ENCODE measurements at regions not wholly inside any gene's neighbourhood (a gene's known extent, or its start where the extent isn't known, plus 50 kb on each side); places are given as distances from the start of the nearest gene placed in this dataset.

DNA sequence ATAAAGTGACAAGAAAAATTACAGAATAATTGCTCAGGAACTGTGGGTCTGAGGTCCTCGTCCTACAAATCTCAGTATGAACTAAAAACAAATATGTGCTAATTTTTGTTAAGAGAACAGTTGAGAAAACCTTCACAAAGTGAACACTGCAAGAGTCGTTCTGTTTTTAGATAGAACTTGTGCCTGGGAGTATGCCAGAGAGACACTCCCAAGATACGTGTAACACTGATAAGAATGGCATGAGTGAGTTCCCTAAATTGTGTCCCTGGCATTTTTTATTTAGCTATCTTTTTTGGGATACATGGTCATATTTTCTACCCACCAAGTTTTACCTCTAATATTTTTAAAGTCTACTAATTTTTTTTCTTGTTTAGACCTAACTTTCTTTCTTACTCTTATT, 860.0 kb upstream of the NR2F2 start:
- DNase-seq = no peak

DNA sequence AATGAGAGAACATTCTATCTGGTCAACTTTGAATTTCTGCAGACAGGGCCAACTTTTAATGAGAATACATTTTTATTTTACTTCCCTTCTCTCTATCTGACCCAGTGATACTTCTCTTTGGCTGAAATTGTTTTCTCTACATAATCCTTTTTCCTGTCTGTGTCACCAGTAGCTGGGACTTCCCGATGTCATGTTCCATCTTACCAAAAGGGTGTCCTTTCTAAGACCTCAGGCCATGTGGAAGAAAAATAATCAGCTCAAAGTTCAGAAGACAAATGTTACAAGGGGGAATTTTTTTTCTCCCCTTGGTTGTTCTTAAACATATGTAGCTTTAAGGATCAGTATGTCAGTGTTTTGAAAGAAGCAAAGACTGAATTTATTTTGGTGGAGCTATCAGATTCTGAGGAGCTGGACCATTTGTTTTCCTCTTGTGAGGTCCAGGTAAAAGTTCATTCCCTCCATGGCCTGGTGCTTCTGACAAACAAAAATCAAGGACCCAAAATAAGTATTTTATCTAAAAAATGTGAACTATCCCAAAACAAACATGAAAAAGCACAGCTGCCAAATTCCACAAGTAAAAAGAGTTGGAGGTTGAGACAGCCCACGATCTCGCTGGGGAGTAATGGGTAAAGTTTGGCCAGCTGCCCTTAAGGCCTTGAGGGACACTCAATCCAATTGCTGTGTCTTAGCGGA, 859.4 kb upstream of the NR2F2 start:
- no peak for DNase-seq

DNA sequence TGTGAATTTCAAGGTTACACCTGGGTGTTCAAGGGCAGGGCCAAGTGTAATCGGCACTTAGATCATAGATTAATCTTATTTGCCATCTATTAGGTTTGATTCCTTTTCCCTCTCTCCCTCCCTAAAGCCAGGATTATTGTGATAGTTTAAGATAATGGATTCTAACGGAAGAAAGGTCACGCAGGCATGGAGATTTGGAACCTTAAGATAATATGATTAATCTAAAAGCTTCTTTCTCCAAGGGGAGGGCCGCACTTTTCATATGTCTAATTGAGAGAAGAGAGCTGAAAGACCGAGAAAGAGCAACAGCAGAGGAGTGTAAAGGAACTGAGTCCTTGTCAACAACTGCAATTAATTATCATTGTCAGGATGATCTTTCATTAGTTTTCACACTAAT, 858.8 kb upstream of the NR2F2 start:
- DNase-seq = no peak

DNA sequence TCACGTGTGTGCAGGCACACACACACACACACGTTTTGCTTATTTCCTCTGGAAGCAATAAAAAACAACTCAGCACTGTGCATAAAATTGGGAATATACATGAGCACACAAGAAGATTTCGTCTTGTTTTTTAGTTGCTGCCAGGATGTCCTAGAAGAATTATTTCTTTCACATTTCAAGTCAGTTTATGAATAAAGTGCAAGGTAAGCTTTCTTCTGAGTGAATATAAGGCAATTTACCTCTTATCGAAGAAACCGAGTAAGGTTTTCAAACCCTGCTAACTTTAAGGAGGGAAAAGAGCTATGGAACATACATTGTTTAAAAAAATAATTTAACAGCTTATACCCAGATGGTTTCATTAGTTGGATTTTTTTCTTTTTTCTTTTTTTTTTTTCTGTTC, 855.4 kb upstream of the NR2F2 start:
- no peak for DNase-seq

DNA sequence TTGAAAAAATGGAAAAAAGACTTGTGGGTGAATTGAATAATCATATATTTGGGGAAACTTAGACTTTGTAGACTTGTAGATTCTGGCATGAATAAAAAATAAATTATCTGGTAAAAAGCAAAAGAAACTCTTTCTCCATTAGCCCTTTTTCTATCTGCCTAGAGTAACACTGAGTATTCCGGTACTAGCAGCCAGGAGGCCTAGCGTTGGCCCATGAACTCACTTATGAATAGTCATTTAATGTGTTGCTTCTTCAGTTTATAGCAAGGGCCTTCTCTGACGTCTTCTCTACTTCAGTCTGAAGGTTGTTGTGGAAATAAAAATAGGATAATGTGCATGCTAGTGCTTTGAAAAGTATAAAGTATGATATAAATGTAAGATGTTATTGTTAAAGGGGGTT, 851.2 kb upstream of the NR2F2 start:
- no peak for DNase-seq

DNA sequence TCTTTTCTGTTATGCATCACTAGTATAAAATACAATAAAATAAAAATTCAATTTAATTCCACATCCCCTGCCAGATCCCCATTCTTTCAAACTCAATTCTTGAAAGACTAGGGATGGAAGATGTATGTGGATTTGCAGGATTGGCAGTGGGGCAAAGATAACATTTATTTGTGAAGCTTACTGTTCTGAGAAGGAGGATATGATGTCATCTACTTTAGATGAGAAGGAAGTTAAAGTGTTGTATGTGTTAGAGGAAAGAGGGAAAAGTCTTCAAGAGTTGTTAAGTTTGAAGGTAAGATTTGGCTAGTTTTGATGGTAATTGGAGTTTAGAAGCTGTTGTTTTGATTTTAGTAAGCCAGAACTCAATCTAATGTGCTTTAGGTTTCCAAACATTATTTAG, 845.1 kb upstream of the NR2F2 start:
- DNase-seq = no peak

DNA sequence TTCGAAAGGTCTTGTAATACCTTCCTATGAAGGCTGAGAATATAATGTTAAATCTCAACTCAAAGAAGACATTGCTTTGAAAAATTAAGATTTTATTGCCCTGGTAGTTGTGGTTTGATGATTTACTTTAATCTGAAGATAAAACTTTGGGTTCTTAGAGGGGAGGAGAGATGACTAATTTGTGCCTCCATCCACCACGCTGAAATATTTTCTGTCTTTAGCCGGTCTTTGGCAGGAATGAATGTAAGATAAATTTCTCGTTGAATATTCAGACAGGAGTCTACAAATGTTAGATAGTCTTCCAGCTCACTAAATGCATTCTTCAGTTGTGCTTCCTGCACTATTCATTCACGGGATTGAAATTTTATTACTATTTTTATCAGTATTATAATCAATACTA, 844.3 kb upstream of the NR2F2 start:
- DNase-seq = no peak

DNA sequence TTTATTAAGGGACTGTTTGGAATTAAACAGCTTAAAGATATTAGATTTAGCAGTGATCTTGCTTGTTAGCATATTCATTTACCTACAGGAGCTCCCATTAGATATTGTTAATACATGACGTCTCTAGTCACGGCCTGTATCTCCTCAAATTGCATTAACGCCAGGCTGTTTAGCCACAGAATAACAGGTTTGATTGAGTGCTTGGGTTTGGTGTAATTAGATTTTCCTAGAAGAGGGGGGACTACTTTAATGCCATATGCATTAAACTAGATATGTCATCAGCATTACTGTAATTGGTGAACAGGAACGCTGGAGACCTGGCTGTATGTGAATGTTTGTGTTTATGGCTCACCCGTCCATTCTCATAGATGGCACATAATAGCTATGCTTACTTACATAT, 841.4 kb upstream of the NR2F2 start:
- DNase-seq = no peak

DNA sequence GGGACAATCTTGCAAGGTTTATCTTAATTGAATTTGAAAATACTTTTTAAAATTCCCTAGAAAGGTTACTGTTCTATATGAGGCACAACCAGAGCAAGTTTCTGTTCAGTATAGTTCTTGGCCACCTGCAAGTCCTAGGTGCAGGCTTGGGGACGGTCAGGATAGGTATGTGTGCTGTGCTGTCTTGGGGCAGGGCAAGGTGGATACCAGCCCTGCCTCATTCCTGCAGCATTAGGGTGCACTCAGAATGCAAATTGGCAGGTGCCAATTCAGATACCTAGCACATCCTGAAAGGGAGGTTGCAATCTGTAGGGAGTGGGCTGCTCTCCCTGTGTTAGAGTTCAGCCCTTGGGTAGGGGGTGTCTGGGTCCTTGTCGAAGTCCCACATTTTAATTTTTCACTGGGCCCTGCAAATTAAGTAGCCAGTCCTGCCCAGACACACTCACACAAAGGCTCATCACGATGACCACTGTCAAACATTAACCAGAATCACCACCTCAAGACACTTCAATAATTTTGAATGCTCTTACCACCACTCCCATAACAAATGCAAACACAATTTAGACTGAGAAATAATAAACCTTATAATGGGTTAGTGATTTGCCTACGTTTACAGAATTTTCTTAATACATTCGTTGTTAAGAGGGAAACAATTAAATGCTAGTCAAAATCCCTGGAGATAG, 838.0 kb upstream of the NR2F2 start:
- no peak for DNase-seq

DNA sequence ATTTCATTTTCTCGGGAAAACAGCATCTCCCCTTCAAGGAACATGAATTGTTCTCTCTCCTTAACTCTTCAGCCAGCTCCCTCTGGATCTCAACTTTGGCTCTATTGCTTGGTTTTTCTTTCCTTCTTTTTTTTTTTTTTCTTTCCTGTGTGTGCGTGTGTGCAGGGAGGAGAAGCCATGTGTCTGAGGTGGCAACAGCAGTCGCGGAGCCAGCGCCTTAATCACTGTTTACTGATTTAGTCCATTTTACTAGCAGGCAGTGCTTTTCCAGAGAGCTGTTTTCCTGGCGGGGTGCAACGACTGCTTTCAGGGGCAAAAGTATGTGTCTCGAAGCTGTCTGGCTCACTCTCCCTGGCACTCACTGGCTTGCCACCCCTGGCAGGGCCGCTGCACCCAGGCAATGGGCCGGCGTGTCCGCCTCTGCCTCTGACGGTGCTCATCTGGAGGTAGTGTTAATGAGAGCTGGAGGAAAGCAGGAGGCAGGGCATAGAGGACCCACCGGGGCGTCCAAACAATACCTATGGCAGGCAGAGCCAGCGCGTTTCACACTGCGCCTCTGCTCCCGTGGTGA, 835.4 kb upstream of the NR2F2 start:
- no peak for DNase-seq

DNA sequence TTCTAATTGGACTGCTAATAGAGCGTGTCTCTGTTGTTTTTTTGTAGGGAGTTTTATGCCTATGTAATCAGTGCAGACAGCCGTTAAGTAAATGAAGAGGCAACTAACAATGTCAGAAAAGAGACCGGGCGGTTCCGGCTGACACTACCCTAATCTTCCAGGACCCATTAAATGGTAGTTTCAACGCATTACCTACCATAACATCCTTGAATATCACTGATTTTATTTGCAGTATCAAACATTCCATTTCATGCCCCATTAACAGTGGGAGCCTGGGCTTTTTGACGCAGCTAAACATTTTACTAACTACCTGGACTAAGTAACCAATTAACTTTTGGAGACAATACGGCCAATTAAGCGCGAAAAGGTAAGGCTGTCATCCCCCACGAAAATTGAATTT, 832.9 kb upstream of the NR2F2 start:
- DNase-seq = no peak

DNA sequence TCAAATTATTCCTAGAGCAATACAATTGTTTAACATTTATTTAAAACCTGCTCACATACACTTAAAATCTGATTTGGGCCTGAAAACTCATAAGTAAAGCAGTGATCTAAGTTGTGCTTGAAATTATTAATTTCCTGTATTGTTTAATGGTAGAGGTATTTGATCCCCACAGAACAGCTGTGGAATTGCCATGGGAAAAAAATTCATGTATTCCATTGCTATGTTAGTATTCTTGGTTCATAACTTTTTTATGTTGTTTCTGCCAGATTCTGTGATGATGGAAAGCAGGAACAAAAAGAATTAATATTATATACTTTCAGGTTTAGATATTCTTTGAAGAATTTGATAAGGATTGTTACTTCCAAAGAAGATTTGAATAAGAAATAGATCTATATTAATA, 831.5 kb upstream of the NR2F2 start:
- no peak for DNase-seq

DNA sequence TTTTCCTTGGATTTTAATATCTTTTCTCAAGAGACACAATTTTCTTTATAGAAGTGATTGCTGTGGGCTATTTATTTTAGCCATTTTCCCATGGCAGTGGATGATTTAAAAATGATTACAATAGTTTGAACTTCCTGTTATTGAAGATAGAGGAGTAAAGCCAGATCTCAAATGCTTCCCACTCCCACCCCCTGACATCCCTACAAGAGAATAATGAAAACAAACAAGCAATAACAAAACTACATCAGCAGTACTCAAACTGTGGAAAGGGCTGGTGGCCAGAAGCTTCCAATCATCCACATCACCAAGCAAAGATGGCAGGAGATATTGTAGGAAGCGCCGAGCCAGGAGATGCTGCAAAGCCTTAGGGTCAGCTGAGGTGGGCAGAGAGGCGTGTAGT, 831.1 kb upstream of the NR2F2 start:
- DNase-seq = no peak

DNA sequence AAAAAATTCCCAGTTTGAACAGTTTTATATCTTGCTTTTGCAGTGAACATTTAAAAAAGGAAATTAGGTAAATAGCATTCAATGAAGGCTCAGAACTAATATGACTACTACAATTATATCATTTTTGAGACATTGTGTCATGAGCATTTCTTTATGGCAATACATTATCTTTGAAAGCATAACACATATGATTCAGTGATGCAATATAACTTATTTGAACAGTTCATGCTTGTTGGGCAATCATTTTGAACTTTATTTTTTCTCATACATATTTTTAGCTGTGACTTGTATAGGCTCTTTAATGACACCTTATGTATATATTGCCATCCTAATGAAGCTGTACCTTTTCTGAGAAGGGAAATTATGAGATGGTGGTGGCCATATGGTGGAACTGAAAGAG, 828.6 kb upstream of the NR2F2 start:
- no peak for DNase-seq

DNA sequence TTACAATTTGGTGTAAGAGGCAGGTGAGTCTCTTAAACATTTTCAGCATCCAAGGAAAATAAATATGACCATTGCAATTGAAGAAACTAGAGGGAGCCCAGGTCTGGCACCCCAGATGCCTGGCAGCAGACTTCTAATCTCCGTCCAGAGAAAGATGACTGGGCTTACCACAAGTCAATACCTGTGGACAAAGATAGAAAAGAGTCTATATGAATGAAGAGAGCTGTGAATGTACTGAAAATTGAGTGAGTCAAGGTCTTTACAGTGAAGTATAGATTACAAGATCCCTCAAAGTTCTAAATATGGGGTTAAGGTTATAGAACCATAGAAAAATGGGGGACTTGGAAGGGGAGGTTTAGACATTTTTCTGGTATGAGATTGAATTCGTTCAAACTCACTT, 827.4 kb upstream of the NR2F2 start:
- no peak for DNase-seq

DNA sequence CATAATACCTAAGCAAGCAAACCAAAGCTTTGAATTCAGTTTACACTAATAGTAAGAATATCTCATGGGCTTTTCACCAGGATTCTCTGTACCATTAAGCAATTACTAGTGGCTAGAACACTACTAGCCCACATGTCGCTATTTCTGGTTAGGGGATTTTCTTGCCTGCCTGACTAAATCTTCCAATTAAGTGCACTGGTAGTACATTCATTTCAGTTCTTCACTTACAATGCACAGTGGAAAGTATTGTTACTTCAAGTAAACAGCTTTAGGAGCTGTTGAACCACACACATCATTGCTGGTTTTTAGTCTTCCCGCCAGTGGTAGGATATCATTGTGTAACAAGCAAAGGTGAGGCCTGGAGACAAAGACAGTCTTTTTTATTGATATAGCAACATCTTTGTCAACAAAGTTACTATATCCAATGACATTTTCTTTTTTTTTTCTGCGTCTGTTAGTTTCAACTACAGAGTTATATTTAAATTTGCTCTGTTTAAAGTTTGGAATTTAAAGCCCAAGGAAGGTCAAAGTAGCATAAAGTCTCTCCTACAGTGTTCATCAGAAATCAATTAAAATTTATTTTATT, 826.8 kb upstream of the NR2F2 start:
- DNase-seq = no peak

DNA sequence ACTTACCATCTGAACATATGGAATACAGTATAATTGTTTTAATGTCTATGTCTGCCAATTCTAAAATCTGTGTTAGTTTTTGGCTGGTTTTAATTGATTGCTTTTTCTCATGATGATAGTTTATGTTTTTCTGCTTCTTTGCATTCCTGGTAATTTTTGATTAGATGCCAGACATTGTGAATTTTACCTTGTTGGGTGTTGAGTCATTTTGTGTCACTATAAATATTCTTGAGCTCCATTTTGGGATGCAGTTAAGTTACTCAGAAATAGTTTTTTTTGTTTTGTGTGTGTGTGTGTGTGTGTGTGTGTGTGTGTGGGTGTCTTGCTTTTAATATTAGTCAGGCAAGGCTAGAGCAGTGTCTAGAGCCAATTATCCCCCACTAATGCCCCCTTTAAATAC, 818.8 kb upstream of the NR2F2 start:
- DNase-seq = no peak

DNA sequence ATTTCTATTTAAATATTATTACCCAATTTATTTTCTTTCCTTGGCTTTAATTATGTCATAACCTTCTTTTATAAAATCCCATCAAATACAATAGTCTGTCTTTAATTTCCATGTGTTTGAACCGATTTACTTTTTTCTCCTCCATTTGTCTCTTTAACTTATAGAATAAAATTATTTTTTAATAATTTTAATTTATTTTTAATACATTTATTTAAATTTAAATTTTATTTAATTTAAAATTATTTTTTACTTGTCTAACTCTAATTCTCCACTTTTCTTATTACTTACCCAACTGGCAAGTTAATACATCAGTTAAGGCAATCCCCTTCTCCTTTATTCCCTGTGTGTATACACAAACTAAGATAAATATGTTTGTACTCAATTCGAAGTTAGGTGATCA, 817.6 kb upstream of the NR2F2 start:
- DNase-seq = no peak

DNA sequence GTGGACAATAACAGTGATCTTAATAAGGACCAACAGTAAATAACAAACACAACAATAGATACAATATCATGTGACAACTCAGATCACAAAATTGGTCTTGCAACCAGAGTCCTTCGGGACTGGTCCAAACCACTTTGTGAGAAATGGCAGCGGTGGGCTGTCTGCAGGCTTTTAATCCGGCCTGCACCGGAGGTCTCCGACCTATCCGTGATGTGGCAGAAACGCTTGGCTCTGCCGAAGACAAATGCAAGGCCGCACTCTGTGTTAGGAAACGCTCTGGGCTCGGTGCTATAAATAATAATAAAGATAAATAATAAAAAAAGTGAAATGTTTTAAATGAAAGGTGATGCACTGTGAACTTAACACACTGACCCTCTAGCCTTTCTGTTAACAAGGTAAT, 810.6 kb upstream of the NR2F2 start:
- DNase-seq = no peak

DNA sequence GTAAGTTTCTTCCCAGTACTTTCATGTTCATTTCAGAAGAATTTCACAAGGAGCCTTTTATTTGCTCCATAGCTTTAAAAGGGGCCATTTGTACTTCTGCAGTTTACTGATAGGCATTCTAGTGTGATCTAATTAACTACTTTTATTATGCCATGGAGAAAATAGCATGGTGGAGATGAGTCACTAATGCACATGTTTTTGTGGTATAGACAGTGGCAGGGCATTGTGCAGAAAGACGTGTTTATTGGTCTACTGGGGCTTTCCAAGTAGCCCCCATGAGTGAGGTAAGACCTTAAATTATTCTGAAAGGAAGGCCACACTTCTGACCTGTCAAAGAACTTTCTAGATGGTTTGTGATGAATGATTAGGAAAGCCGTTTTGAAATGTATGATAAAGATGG, 810.0 kb upstream of the NR2F2 start:
- no peak for DNase-seq

DNA sequence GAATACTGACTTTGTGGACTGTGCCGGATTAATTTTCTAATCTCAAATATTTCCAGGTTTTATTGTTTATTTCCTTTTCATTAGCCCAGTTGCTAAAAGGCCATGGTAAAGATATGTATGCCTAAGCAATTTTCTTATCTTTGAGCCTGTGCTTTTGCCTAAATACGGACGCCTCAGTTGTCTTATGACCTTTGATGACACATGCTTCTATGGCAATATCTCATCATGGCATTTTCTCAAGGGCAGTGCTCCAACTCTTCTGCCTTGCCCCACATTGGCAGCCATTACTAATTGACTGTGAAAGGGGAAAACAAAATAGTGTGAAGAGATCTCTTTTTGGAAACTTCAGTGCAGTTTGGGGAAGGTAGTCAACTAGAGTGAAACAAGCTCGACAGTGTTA, 809.6 kb upstream of the NR2F2 start:
- no peak for DNase-seq

DNA sequence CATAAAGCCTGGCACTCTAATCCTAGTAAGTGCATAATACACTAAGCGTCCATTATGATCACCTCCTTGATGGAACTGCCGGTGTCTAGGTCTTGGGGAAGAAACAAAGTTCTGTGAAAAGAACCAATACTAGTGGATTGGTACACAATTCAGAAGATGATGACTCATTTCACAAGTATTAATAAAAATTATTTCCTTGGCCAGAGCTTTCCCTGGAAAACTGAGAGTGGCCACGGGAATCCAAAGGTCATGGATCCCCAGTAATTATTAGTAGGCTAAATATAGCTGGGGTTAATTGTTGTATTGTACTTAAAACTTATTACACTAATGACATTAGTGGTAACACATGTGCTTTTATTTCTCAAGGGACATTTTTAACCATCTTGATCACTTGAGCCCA, 808.0 kb upstream of the NR2F2 start:
- no peak for DNase-seq

DNA sequence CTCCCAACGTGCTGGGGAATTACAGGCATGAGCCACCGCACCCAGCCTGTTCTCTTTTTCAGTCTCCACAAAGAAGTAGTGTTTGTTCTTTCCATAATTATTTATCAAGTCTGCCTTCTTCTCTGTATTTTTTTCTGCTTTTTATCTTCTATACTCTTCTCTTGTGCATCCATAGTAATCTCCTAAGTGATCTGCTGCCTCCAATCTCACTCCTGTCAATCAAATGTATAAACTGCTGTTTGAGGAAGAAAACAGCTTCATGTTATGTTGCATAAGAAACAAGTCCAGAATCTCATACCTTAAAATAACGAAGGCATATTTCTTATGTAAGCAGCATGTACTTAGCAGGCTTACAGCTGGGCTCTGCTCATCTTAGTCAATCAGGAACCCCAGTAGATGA, 801.6 kb upstream of the NR2F2 start:
- DNase-seq = no peak

DNA sequence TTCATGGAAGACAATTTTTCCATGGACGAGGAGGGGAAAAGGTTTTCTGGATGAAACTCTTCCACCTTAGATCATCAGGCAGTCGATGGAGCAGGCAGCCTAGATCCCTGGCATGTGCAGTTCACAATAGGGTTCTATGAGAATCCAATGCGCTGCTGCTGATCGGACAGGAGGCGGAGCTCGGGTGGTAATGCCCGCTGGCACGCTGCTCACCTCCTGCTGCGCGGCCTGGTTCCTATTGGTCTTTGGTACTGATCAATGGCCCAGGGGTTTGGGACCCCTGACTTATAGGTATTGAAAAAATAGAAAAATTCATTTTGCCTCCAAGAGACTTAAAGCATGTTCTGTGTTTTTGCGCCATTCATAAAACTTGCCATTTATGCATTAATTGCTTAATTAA, 793.9 kb upstream of the NR2F2 start:
- DNase-seq = no peak

DNA sequence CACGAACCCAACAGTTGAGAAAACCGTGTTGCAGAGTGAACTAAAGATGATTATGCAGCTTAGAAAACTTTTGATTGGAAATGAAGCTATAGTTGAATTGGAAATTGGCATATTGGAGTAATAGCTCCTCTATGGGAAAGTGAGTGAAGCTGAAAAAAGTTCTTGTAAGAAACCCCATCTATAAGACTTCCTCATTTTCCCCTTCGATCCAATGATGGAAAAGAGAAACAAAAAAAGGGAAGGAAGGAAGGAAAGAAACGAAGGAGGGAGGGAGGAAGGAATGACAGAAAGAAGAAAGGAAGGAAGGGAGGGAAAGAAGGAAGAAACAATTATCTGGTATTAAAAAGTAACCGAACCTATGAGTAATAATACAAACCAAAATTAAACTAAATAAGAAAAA, 791.8 kb upstream of the NR2F2 start:
- no peak for DNase-seq

All from AML-193 (cell line).